SK-N-DZ (cell line): ENCODE measurements at regions not wholly inside any gene's neighbourhood (a gene's known extent, or its start where the extent isn't known, plus 50 kb on each side); places are given as distances from the start of the nearest gene placed in this dataset.

ENCODE experiments used
- DNase-seq: peaks from one replicate; pipeline ENCODE4 v3.0.0-alpha.2; 2015; ENCODE audit warnings: low spot score

- DNase-seq = no peak
These were observed 383.7 kb downstream of the SOCS6 start for GRCh38 chr18:70672581-70672980.

GRCh38 chr18:70671889-70672565, 383.2 kb downstream of the SOCS6 start:
- DNase-seq = no peak

- DNase-seq = no peak
These were observed 378.1 kb downstream of the SOCS6 start for GRCh38 chr18:70666936-70667335.

- no peak for DNase-seq
These were observed 374.3 kb downstream of the SOCS6 start for GRCh38 chr18:70663141-70663540.

GRCh38 chr18:70662588-70662987, 373.7 kb downstream of the SOCS6 start:
- no peak for DNase-seq

- no peak for DNase-seq
These were observed 370.4 kb downstream of the SOCS6 start for GRCh38 chr18:70659036-70659925.

GRCh38 chr18:70653671-70654070, 364.8 kb downstream of the SOCS6 start:
- no peak for DNase-seq

GRCh38 chr18:70650878-70651277, 362.0 kb downstream of the SOCS6 start:
- no peak for DNase-seq

GRCh38 chr18:70649683-70650082, 360.8 kb downstream of the SOCS6 start:
- no peak for DNase-seq

- no peak for DNase-seq
These were observed 357.1 kb downstream of the SOCS6 start for GRCh38 chr18:70645971-70646370.

- no peak for DNase-seq
These were observed 355.0 kb downstream of the SOCS6 start for GRCh38 chr18:70643812-70644211.

GRCh38 chr18:70641156-70641775, 352.4 kb downstream of the SOCS6 start:
- no peak for DNase-seq

- no peak for DNase-seq
These were observed 351.6 kb downstream of the SOCS6 start for GRCh38 chr18:70640336-70640887.

GRCh38 chr18:70636991-70637390, 348.1 kb downstream of the SOCS6 start:
- DNase-seq = no peak

GRCh38 chr18:70634576-70635147, 345.8 kb downstream of the SOCS6 start:
- no peak for DNase-seq

GRCh38 chr18:70627182-70627802, 338.4 kb downstream of the SOCS6 start:
- DNase-seq = no peak

GRCh38 chr18:70622622-70623419, 334.0 kb downstream of the SOCS6 start:
- DNase-seq = no peak

GRCh38 chr18:70621710-70622109, 332.9 kb downstream of the SOCS6 start:
- DNase-seq = no peak

- DNase-seq = no peak
These were observed 332.2 kb downstream of the SOCS6 start for GRCh38 chr18:70620837-70621612.
